HFFc6 (cell line): ENCODE measurements at regions not wholly inside any gene's neighbourhood (a gene's known extent, or its start where the extent isn't known, plus 50 kb on each side); places are given as distances from the start of the nearest gene placed in this dataset.

Source experiments
- DNase-seq: peaks from one replicate; pipeline ENCODE4 v3.0.0-alpha.2; 2018
- H3K27ac Mint-ChIP-seq: 2 replicates; pipeline ENCODE4 v1.8.0; 2020; ENCODE audit warnings: mild to moderate bottlenecking, mixed read lengths
- H3K27me3 Mint-ChIP-seq: 2 replicates; pipeline ENCODE4 v1.8.0; 2021; ENCODE audit warnings: mild to moderate bottlenecking, moderate library complexity, mixed read lengths; ENCODE audit not compliant: insufficient read depth
- H3K36me3 Mint-ChIP-seq: 2 replicates; pipeline ENCODE4 v1.8.0; 2021; ENCODE audit warnings: low read depth, mixed read lengths
- H3K4me1 Mint-ChIP-seq: 2 replicates; pipeline ENCODE4 v1.8.0; 2020; ENCODE audit warnings: low read depth, mixed read lengths
- H3K4me3 Mint-ChIP-seq: 2 replicates; pipeline ENCODE4 v1.8.0; 2020; ENCODE audit warnings: mild to moderate bottlenecking, moderate library complexity, mixed read lengths
- H3K9me3 Mint-ChIP-seq: 2 replicates; pipeline ENCODE4 v1.8.0; 2020; ENCODE audit warnings: mild to moderate bottlenecking, mixed read lengths
- CTCF ChIP-seq: fragments of 200-600 bp; sonication (generic); IDR thresholded peaks from 2 replicates; pipeline ENCODE4 v1.5.0; 2021; ENCODE audit warnings: antibody characterized with exemption, mild to moderate bottlenecking

GRCh38 chr15:81466741-81467140, 92.7 kb upstream of the TMC3 start:
- Mint-ChIP-seq H3K4me3 (no peak overlapping the region), H3K27me3 (peaks cover 2% of the 10 kb centered on the region; the same call in 1 of the 2 replicates), H3K27ac (no peak overlapping the region), H3K4me1 (no peaks in the 10 kb centered on the region), H3K9me3 (peaks cover 8% of the 10 kb centered on the region), H3K36me3 (no peaks in the 10 kb centered on the region)
- no peak for TF ChIP-seq CTCF
- DNase-seq = no peak

GRCh38 chr15:81454024-81454423, 80.0 kb upstream of the TMC3 start:
- no peak for TF ChIP-seq CTCF
- no peak overlapping the region for H3K27ac Mint-ChIP-seq
- no peaks in the 10 kb centered on the region for H3K4me1 Mint-ChIP-seq
- H3K27me3 Mint-ChIP-seq = no peaks in the 10 kb centered on the region; the same call in none of the 2 replicates
- peaks cover 14% of the 10 kb centered on the region for H3K9me3 Mint-ChIP-seq
- peaks cover 6% of the 10 kb centered on the region; the same call in 1 of the 2 replicates for H3K36me3 Mint-ChIP-seq
- H3K4me3 Mint-ChIP-seq = no peak overlapping the region
- DNase-seq = no peak

GRCh38 chr15:81450721-81451120, 76.7 kb upstream of the TMC3 start:
- no peak overlapping the region for H3K27ac Mint-ChIP-seq
- H3K9me3 Mint-ChIP-seq = no peaks in the 10 kb centered on the region; the same call in 1 of the 2 replicates
- no peak overlapping the region for H3K4me3 Mint-ChIP-seq
- H3K27me3 Mint-ChIP-seq = no peaks in the 10 kb centered on the region; the same call in 1 of the 2 replicates
- TF ChIP-seq CTCF = no peak
- H3K4me1 Mint-ChIP-seq = no peaks in the 10 kb centered on the region
- DNase-seq = no peak
- H3K36me3 Mint-ChIP-seq = no peaks in the 10 kb centered on the region

- no peak for DNase-seq
- H3K27ac Mint-ChIP-seq = no peak overlapping the region
- no peak overlapping the region for H3K4me3 Mint-ChIP-seq
- no peaks in the 10 kb centered on the region; the same call in 1 of the 2 replicates for H3K27me3 Mint-ChIP-seq
- no peaks in the 10 kb centered on the region for H3K4me1 Mint-ChIP-seq
- no peaks in the 10 kb centered on the region; the same call in 1 of the 2 replicates for H3K9me3 Mint-ChIP-seq
- no peaks in the 10 kb centered on the region for H3K36me3 Mint-ChIP-seq
- TF ChIP-seq CTCF = no peak
These were observed 75.9 kb upstream of the TMC3 start for GRCh38 chr15:81449836-81450474.

GRCh38 chr15:81443040-81443820, 69.2 kb upstream of the TMC3 start:
- Mint-ChIP-seq H3K4me3 (no peak overlapping the region), H3K9me3 (no peaks in the 10 kb centered on the region; the same call in 1 of the 2 replicates), H3K27me3 (peaks cover 5% of the 10 kb centered on the region; the same call in 1 of the 2 replicates), H3K27ac (no peak overlapping the region), H3K36me3 (no peaks in the 10 kb centered on the region), H3K4me1 (no peaks in the 10 kb centered on the region)
- TF ChIP-seq CTCF = no peak
- no peak for DNase-seq
